NCI-H774 (cell line): ENCODE measurements at regions not wholly inside any gene's neighbourhood (a gene's known extent, or its start where the extent isn't known, plus 50 kb on each side); places are given as distances from the start of the nearest gene placed in this dataset.
"Not testable (repeated sequence)": the region's sequence is repeated elsewhere in the genome, so short reads cannot be mapped to it uniquely, and the experiment has no call there.

Experiments used
- DNase-seq: peaks from one replicate; lab custom pipeline; 2025; lab: John Stamatoyannopoulos, UW

DNA sequence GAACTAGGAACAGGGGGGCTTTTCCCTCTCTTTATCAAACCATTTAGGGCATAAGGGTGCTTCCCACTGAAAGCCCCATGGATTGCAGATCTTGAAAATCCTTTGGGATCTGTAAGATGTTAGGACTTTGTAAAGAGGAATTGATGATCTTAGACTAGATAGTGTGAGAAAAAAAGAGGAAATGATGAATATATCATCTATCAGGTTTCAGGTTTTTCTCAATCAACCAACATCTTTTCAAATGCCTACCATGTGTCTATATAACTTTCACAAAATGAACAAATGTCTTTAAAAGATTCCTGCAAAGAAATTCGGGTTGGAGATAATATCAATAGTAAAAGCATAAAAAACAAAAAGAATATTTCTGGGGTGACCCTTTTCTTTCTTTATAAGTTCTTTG, 50.1 kb downstream of the KCNC4 start:
- DNase-seq = no peak

DNA sequence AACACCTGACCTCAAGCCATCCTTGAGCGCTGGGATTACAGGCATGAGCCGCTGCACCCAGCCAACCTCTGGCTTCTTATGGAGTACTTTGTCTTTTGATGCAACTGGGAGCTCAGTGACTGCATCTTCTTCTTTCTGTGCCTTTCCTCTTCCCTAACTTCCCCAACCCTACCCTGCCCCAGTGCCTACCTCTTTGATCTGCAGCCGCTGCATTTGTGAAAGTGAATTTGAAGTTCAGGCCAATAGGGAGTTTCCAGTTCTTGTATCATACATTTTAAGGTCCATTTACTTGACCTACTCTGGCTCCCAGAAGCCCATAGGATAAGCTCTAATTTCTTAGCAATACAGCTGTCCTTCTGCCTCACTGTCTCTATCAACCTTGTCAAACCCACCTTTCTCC, 52.2 kb downstream of the KCNC4 start:
- no peak for DNase-seq

DNA sequence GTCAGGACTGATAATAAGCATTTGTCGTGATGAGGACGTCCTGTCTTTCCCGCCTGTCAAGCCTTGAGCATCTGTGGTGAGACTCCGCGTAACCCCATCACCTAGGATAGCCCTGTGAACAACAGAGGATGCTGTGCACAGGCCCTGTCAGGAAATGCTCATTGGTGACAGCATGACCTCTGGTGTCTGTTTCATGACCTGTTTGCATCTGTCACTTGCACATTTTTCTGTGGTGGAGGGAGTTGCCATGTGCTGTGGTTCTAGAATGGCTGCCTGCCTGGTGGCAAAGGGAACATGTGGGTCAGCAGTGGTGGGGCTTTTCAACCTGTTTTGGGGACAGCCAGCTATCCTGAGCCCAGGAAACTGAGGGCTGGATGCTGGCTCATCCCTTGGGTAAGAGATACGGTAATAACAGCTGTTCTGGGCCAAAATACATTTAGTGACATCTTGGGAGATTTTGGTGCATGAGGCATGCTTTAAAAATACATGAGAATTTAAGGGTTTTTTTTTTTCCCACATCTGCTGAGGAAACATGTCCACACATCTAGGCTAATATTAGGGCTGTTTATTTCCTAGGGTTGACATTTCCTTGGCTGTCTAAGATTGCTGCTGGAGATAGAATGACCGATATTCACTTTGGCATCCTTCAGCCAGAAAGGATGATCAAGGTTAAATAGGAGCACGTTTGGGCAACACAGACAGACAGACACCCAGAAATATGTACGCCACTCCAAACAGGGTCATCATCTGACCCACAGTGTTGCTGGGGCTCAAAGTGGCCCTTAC, 52.9 kb downstream of the KCNC4 start:
- DNase-seq = no peak

DNA sequence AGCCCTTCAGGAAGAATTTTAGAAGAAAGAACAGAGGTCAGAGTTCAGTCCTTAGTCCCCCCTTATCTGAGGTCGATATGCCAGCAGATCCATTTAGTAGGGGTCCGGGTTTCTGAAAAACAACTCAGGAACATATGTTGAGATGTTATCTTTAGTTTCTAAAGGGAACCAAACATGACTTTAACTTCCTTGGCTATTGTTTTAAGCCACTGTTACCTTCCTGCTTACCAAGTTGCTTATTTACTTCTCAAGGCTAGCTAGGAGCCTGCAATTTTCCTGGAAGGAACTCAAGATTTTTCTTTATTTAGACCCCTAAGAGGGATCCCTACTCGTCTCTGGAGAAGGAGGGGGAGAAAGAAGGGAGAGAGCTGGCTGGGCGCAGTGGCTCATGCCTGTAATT, 54.3 kb downstream of the KCNC4 start:
- DNase-seq = no peak

DNA sequence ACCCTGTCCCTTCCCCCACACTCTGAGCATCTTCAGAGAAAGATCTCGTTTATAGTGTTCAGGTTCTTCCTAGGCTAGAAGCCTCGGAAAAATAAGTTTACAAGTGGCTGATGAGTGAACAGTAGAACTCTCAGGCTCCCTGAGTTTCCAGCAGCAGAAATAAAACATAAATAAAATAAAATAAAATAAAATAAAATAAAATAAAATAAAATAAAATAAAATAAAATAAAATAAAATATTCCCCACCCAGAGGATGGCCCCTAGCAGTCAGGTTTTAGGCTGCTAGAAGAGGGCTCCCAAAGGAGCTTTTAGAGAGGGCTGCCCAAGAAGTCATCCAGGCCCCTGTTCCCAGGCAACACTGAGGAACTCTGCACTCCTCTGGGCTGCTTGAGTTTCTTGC, 55.1 kb downstream of the KCNC4 start:
- no peak for DNase-seq

DNA sequence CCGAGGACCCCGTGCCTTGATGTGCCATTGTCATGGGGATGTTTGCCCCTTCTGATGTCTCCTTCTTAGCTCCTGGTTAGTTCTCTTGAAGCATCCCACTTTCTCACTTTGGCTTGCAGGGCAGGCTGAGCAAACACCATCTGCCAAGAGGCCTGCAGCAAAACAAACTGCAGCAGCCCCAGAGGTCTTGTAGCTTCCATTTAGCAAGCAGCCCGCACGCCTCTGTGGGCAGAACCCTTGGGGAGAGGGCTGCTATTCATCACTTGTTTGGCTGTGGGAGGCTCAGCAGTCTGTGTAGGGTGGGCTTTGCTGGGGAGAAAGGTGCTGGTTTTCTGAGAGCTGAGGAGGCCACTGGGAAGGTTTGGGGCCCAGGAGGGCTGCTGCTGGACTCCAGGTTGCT, 56.7 kb downstream of the KCNC4 start:
- no peak for DNase-seq

DNA sequence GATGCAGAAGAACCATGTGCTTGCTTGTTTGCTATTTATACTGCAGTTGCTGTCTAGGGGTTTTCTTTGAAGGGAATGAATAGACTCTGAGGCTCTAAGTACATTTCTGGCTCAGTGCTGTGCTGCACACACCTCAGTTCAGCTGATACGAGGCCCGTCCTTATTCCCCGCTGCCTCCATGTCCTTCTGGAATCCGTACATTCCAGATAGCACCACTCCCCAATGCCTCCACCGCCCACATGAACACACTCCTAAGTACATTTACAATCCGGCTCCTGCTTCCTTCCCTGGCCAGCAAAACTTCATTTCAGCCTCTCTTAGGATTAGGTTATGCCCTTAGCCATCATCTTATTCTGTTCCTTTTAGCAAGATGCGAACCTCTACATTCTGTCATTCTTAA, 57.1 kb downstream of the KCNC4 start:
- DNase-seq = no peak

DNA sequence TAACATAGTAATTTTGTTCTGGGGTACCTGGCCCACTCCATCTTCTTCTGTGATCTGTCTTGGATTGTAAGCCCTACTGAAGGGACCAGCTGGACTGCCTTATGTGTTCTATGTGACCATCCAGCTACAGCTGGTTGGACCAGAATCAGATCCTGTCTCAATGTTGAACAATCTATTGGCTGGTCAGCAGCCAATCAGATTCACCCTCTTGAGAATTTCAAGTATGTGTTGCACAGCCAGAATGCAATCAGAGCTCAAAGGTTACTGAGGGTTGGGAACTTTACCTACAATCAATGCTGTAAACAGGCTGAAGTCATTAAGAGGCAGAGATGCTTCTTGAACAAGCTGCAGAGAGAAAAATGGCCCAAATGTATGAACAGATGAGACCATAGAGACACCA, 61.9 kb downstream of the KCNC4 start:
- no peak for DNase-seq

DNA sequence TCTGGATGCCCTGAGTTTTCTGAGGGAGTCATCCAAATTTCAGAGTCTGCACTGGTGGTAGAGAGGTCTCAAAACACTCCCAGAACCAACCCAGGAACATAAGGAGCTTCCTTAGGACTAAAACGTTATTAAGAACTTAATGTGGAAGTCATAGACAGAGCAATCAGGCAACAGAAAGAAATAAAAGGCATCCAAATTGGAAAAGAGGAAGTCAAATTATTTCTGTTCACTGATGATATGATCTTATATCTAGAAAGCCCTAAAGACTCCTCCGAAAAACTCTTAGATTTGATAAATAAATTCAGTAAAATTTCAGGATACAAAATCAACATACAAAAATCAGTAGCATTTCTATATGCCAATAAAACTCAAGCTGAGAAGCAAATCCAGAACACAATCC, 63.7 kb downstream of the KCNC4 start:
- DNase-seq = not testable (repeated sequence)

DNA sequence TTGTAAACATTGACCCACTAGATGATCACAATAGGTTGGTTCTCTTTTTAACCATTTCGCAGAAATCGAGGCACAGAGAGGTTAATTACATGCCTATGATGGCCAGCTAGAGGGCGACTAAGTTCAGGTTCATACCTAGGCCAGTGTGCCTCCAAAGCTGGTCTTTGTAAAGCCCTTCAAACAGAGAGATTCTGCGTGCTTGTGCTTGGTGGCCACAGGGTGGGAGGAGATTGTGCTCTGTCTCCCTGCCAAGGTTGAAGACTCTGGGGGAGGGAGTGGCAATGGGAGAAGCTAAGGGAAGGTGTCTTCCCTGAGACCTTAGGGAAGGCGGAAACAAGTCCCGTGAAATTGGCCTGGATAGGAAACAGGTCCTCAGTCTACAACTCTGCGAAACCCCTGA, 59.1 kb upstream of the RBM15 start:
- DNase-seq = no peak

DNA sequence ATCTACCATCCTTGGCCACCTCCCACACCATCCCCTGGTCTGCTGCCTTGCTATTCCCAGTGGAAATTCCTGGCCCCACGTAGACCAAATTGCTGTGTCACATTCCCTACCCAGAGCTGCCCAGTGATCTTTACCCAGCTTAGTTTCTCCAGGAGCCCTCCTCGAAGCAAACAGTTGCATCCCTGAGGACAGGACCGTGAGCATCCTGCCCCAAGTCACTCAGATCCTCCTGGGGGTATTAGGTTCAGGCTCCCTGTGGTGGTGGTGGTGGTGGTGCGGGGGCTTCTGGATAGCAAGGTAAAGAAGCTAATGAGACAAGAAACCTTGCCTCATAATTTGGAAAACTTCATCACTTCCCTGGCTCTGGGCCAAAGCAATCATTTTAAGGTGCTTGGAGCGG, 58.4 kb upstream of the RBM15 start:
- no peak for DNase-seq

DNA sequence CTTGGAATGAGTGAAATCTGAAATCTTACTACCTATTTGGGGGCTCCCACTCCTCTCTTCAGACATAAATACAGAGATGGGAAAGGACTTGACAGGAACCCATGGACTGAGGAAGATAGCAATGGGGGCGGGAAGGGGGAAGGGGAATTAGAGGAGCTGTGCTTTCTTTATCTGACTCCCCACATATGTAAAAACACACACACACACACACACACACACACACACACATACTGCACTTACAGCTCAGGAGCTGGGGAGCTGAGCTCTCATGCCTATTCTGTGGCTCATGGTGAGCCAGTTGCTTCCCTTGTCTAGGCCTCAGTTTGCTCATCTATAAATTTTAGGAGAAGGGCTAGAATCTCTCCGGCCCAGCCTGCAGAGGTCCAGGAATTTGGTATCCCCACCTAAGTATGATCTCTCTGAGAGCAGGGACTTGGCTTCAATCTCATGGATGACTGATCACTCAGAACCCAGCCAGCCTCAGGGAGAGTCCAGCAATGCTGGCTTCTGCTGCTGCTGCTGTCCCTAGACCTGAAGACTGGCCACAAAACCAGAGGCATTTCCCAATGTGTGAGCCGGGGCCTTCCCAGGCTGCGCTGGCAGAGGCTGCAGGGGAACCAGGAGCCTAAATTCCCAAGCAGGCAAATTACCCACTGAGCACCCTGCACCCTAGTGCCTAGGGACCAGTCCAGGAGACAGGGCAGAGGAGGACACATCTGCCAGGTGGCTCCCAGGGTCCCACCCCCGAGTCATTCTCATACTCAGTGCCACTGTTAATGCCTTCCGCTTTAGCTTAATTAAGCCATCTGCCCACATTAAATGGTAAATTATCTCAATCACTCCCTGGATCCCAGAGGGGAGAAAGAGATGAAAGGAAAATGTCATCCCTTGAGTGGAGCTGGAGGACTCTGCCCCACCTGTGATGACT, 57.5 kb upstream of the RBM15 start:
- peak; percentile 31 for DNase-seq

DNA sequence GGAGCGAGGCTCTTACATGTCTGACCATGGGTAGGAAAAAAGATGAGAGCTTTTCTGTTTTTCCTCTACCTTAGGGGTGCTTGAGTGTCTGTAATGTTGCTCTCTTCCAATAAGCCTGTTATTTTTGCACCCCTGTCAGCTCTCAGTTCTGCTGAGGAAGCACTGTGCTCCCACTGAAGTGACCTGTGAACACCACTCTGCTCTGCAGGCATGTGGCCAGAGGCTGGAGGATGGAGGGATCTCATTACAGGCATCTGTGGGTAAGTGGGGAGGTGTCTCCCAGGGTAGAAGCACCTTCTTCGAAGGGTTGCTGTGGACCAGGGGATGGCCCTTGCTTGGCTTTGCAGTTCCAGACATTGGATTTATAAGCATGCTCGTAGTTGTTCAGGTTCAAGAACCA, 56.8 kb upstream of the RBM15 start:
- no peak for DNase-seq

DNA sequence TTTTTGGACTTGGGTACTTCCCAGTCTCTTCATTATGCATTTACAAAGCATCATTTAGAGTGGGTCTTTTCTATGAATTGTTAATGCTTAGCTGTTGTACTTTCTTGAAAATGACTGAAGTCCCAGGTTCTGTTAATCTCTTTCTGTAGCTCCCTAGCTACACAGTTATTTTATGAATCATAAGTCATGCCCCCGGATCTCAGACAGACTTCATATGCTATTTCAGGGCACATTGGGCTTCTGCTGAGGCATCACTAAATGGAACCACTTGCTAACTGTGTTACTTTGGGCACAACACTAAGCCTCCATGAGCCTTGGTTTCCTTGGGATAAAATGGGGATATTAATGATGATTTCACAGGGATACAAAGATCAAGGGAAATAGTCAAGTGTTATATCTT, 55.5 kb upstream of the RBM15 start:
- DNase-seq = no peak

DNA sequence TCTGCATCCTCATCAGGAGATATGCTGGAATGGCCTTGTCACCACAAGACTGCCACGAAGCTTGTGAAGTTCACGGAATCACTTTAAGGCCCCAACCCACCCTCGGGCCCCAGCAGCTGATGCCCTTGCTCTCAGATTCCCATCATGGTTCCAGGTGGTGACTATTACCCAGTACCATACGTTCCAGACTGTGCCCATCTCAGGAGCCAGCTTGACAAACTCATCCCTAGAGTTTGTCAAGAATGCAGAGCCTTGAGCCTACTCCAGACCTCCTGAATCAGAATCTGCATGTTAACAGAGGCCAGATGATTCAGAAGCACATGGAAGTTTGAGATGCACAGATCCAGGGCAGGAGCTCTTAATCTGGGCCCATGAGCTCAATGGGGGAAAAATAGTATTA, 53.9 kb upstream of the RBM15 start:
- DNase-seq = no peak

DNA sequence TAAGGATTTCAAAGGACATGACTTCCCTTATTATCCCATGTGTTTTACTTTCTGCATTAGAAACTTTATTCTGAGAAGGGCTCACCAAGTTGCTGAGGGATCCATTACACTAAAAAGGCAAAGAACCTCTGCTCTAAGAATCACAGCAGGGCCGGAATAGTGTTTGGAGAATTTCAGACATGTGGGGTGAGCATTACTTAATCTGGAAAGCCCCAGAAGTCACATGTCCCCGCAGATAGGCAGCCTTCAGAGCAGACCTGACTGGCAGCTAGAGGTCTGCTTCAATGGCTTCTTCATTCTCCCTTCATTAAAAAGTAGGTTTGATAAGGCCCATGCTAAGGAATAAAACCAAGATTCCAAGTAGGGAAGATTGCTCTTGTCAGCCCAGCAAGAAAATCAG, 52.6 kb upstream of the RBM15 start:
- DNase-seq = no peak

DNA sequence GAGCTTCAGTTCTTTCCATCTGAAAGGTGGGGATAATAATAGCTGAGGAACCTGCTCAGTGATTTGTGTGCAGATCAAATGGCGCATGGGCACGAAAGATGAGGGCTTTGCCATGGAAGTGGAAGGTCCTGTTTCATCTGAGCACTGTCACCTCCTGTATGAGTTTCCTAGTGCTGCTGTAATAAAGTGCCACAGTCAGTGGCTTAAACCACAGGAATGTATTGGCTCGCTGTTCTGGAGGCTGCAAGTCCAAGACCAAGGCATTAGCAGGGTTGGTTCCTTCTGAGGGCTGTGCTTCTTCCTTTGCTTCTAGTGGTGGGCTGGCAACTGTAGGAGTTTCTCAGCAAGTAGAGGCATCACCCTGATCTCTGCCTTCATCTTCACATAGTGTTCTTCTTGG, 51.1 kb upstream of the RBM15 start:
- DNase-seq = no peak
